ENCODE measurements at regions not wholly inside any gene's neighbourhood (a gene's known extent, or its start where the extent isn't known, plus 50 kb on each side); places are given as distances from the start of the nearest gene placed in this dataset.

DNA sequence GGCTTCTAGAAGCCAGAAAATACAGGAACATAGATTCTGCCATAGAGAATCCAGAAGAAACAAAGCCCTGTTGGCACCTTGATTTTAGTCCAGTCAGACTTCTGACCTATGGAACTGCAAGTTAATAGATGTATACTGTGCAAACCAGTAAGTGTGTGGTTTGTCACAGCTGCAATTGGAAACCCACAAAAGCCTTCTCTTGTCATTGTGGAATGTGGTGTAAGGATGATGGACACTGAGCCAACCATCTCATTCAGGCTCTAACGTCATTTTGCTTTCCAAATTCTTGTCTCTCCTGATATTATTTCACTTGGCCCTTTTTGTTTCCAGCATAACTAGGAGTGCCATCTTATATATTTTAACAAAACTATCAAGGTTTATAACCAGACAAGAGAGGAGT is 369.5 kb upstream of the SMIM21 start:
- TF ChIP-seq, protein P1, sequence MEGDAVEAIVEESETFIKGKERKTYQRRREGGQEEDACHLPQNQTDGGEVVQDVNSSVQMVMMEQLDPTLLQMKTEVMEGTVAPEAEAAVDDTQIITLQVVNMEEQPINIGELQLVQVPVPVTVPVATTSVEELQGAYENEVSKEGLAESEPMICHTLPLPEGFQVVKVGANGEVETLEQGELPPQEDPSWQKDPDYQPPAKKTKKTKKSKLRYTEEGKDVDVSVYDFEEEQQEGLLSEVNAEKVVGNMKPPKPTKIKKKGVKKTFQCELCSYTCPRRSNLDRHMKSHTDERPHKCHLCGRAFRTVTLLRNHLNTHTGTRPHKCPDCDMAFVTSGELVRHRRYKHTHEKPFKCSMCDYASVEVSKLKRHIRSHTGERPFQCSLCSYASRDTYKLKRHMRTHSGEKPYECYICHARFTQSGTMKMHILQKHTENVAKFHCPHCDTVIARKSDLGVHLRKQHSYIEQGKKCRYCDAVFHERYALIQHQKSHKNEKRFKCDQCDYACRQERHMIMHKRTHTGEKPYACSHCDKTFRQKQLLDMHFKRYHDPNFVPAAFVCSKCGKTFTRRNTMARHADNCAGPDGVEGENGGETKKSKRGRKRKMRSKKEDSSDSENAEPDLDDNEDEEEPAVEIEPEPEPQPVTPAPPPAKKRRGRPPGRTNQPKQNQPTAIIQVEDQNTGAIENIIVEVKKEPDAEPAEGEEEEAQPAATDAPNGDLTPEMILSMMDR (IDR thresholded peaks at IDR 0.05; ENCODE audit: insufficient read depth, low read length, poor library complexity, severe bottlenecking), result no peak
- TF ChIP-seq EZH2phosphoT487 (conservative IDR thresholded peaks at IDR 0.05; ENCODE audit: low read length), result no peak
